Colonic mucosa (tissue), 4 donors: ENCODE measurements at regions not wholly inside any gene's neighbourhood (a gene's known extent, or its start where the extent isn't known, plus 50 kb on each side); places are given as distances from the start of the nearest gene placed in this dataset.

Experiments used
- DNase-seq: peaks from one replicate; pipeline ENCODE4 v3.0.0-alpha.2; 2020
- H3K27ac ChIP-seq: fragments of 200-600 bp; one replicate; pipeline ENCODE4 v1.8.0; 2021
- H3K27me3 ChIP-seq: fragments of 200-600 bp; one replicate; pipeline ENCODE4 v1.8.0; 2021
- H3K36me3 ChIP-seq: fragments of 200-600 bp; one replicate; pipeline ENCODE4 v1.8.0; 2021
- H3K4me1 ChIP-seq: fragments of 200-600 bp; one replicate; pipeline ENCODE4 v1.8.0; 2021; ENCODE audit warnings: mild to moderate bottlenecking
- H3K4me3 ChIP-seq: fragments of 200-600 bp; one replicate; pipeline ENCODE4 v1.8.0; 2021
- H3K9ac ChIP-seq, 2 donors: one replicate each; pipeline ENCODE4 v1.7.0; 2013; ENCODE audit warnings: control low read depth in 2 of 2, low read depth in 2 of 2, low read length in 2 of 2
- H3K9me3 ChIP-seq: fragments of 200-600 bp; one replicate; pipeline ENCODE4 v1.8.0; 2021
- CTCF ChIP-seq: fragments of 200-600 bp; IDR thresholded peaks from one replicate; pipeline ENCODE4 v1.8.0; 2022; ENCODE audit warnings: antibody characterized with exemption, mild to moderate bottlenecking
- intact Hi-C: fragments of 100-400 bp; cut with DNase I; formaldehyde crosslinking; loops from one replicate; pipeline ENCODE4 v1.14.1; 2022
- donor health status: healthy.
- donor health status: DM: no; HTN: no; CAD: no.
- donor health status: DM: no; HTN: no; CAD: no.

GRCh38 chr6:110548110-110548847, 71.9 kb upstream of the SLC22A16 start:
- intact Hi-C loops: no loop called here
- Histone ChIP-seq H3K9ac (no peak overlapping the region), H3K27ac (no peak overlapping the region), H3K27me3 (no peaks in the 10 kb centered on the region), H3K36me3 (no peaks in the 10 kb centered on the region), H3K4me3 (no peak overlapping the region), H3K9me3 (no peaks in the 10 kb centered on the region), H3K4me1 (no peaks in the 10 kb centered on the region)
- no peak for DNase-seq
- no peak for TF ChIP-seq CTCF

GRCh38 chr6:110547266-110547964, 71.0 kb upstream of the SLC22A16 start:
- no peaks in the 10 kb centered on the region for H3K9me3 ChIP-seq
- no peak overlapping the region for H3K4me3 ChIP-seq
- no peak overlapping the region for H3K9ac ChIP-seq
- DNase-seq: no peak
- no peaks in the 10 kb centered on the region for H3K27me3 ChIP-seq
- no peak for TF ChIP-seq CTCF
- intact Hi-C loops: no loop called here
- H3K4me1 ChIP-seq: no peaks in the 10 kb centered on the region
- no peaks in the 10 kb centered on the region for H3K36me3 ChIP-seq
- H3K27ac ChIP-seq: no peak overlapping the region

DNA sequence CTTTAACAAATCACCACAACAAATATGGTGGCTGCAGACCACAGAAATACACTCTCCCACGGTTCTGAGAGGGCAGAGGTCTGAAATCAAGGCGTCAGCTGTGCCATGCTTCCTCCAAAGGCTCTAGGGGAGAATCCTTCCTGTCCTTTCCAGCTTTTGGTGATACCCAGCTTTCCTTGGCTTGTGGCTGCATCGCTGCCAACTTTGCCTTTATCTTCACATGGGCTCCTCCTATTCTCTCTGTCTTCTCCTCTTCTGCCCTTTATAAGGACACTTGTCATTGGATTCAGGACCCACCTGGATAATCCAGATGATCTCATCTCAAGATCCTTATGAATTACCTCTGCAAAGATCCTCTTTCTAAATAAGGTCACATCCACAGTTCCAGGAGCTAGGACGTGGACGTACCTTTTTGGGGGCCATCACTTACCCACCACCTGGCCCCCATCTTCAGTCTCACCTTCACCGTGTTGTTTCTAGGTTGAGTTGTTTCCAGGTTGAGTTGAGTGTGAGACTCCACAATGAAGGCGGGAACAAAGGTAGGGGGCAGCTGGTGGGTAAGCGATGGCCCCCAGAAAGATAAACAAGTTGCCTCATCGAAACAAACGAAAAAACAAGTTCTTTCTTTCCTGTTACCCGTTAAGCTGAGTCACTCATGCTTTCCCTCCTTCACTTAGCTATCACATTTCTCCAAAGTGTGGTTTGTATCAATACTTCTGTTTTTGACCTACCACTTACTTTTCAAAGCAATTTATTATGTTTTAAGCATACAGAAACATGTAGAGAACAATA, 68.9 kb upstream of the SLC22A16 start:
- Histone ChIP-seq H3K4me3 (no peak overlapping the region), H3K27me3 (no peaks in the 10 kb centered on the region), H3K36me3 (no peaks in the 10 kb centered on the region), H3K27ac (no peak overlapping the region), H3K9ac (no peak overlapping the region), H3K9me3 (no peaks in the 10 kb centered on the region), H3K4me1 (no peaks in the 10 kb centered on the region)
- intact Hi-C loops: no loop called here
- no peak for TF ChIP-seq CTCF
- no peak for DNase-seq

DNA sequence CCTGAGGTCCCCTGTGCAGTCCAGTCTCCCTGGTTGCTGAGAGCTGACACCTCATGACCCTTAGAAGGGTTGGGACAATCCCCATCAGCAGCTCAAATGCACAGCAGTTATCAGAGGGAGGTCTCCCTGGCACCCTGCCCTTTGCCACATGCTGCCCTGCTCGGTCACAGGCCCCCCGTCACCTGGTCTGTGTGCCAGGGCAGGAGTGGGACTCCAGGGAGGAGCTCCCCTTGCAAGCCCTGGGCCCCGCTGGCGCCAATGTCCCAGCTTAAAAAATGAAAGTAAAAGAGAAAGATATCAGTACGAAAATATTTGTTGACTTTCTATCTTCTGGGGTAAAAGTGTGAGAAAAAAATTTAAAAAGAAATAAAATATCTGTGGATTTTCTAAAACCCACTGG, 68.1 kb upstream of the SLC22A16 start:
- H3K9ac ChIP-seq: no peak overlapping the region
- intact Hi-C loops: no loop called here
- H3K36me3 ChIP-seq: no peaks in the 10 kb centered on the region
- no peaks in the 10 kb centered on the region for H3K4me1 ChIP-seq
- no peak overlapping the region for H3K27ac ChIP-seq
- no peak for TF ChIP-seq CTCF
- DNase-seq: no peak
- no peaks in the 10 kb centered on the region for H3K9me3 ChIP-seq
- no peaks in the 10 kb centered on the region for H3K27me3 ChIP-seq
- no peak overlapping the region for H3K4me3 ChIP-seq

DNA sequence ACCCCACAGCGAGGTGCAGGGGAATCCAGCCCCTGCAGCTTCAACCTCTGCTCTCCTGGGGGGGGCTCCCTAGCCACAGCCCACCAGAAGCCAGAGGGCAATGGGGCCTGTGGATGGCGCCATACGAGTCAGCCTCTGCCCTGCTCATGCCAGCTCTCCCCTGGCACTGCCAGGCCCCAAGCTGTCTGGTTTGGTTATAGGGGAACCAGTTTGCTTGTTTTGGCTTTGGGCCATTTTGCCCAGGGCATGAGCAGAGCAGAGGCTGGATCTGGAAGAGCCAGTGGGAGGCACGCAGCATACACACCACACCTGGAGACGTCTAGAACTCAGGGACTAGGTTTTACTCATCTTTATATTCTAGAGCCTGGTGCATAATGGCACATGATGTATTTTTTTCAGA, 66.7 kb upstream of the SLC22A16 start:
- H3K4me1 ChIP-seq: no peaks in the 10 kb centered on the region
- H3K27ac ChIP-seq: no peak overlapping the region
- no peak for TF ChIP-seq CTCF
- H3K36me3 ChIP-seq: no peaks in the 10 kb centered on the region
- H3K9ac ChIP-seq: no peak overlapping the region
- intact Hi-C loops: no loop called here
- no peak for DNase-seq
- no peaks in the 10 kb centered on the region for H3K27me3 ChIP-seq
- H3K9me3 ChIP-seq: no peaks in the 10 kb centered on the region
- H3K4me3 ChIP-seq: no peak overlapping the region
